ENCODE measurements at regions not wholly inside any gene's neighbourhood (a gene's known extent, or its start where the extent isn't known, plus 50 kb on each side); places are given as distances from the start of the nearest gene placed in this dataset.
"Not testable (repeated sequence)": the region's sequence is repeated elsewhere in the genome, so short reads cannot be mapped to it uniquely, and the experiment has no call there.

DNA sequence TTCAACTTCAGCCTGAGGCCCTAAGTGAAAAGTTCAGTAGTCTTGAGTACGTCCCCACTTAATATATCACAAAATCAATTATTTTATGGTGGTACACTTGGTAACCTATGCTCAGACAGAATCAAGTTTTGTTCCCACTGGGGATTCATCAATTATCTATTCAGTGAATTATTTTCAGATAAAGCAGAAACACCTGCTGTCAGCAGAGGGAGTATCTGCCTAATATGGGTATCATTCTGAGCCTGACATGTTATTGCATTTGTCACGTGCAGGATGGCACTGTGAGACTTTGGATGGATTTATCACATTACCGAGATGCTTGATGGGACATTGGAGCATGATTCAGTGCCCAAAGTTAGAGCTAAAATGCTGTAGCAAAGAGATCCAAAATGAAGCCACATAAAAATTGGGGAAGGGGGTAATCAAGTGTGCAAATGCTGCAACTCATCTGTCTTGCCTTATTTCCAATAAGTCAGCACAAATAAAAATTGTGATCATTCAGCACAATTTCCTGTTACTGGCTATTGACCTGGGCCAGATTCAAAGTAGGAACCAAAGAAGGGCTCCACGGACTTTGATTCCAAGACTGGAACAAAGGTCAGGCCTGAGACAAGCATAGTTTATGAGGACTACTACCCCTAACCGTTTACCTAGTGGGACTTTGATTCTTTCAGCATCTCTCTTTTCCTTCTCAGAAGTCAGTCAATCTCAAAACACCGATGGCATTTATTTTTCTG lies 657.6 kb downstream of the LMO4 start:
- H3K9ac ChIP-seq (ENCODE audit: low read length): no peak overlapping the region
- no peak overlapping the region for H3K27ac ChIP-seq (ENCODE audit: low read depth, low read length)
- Mint-ChIP-seq H3K4me1 (ENCODE audit: low read depth, unreplicated experiment) (no peaks in the 10 kb centered on the region), H3K9me3 (ENCODE audit: unreplicated experiment) (no peaks in the 10 kb centered on the region), H3K27ac (ENCODE audit: unreplicated experiment) (no peak overlapping the region), H3K36me3 (ENCODE audit: low read depth, unreplicated experiment) (no peaks in the 10 kb centered on the region), H3K4me3 (ENCODE audit: unreplicated experiment) (no peak overlapping the region), H3K27me3 (ENCODE audit: low read depth, unreplicated experiment) (no peaks in the 10 kb centered on the region)
- H3K9me3 ChIP-seq (ENCODE audit: insufficient read depth, low read depth, low read length): no peaks in the 10 kb centered on the region
- H3K4me3 ChIP-seq (ENCODE audit: insufficient read depth, low read depth, low read length): no peak overlapping the region
- no peaks in the 10 kb centered on the region for H4K20me1 ChIP-seq (ENCODE audit: insufficient read depth, low read length)
- TF ChIP-seq EZH2 (IDR thresholded peaks at IDR 0.05; ENCODE audit: insufficient read depth, low read length) (no peak), CTCF (IDR thresholded peaks at IDR 0.05; ENCODE audit: insufficient read depth, low read depth, low read length) (no peak)
- no peaks in the 10 kb centered on the region for H3K79me2 ChIP-seq (ENCODE audit: insufficient read depth, low read length)
- H3K4me1 ChIP-seq (ENCODE audit: insufficient read depth, low read length): no peaks in the 10 kb centered on the region
- FAIRE-seq (no peak), DNase-seq (ENCODE audit: low read depth) (no peak)
- H2AFZ ChIP-seq (ENCODE audit: low read depth, low read length): no peak overlapping the region
- no peak overlapping the region for H3K4me2 ChIP-seq (ENCODE audit: low read length)
- H3K36me3 ChIP-seq (ENCODE audit: insufficient read depth, low read length): no peaks in the 10 kb centered on the region
- no peaks in the 10 kb centered on the region for H3K27me3 ChIP-seq (ENCODE audit: insufficient read depth, low read length)

GRCh38 chr1:87989346-87989745 lies 660.7 kb downstream of the LMO4 start:
- H3K27ac ChIP-seq (ENCODE audit: low read depth, low read length): no peak overlapping the region
- no peaks in the 10 kb centered on the region for H4K20me1 ChIP-seq (ENCODE audit: insufficient read depth, low read length)
- DNase-seq (ENCODE audit: low read depth) (no peak), FAIRE-seq (no peak)
- Mint-ChIP-seq H3K27me3 (ENCODE audit: low read depth, unreplicated experiment) (no peaks in the 10 kb centered on the region), H3K4me3 (ENCODE audit: unreplicated experiment) (no peak overlapping the region), H3K4me1 (ENCODE audit: low read depth, unreplicated experiment) (no peaks in the 10 kb centered on the region), H3K36me3 (ENCODE audit: low read depth, unreplicated experiment) (no peaks in the 10 kb centered on the region), H3K27ac (ENCODE audit: unreplicated experiment) (no peak overlapping the region), H3K9me3 (ENCODE audit: unreplicated experiment) (no peaks in the 10 kb centered on the region)
- H3K4me3 ChIP-seq (ENCODE audit: insufficient read depth, low read depth, low read length): no peak overlapping the region
- no peaks in the 10 kb centered on the region for H3K9me3 ChIP-seq (ENCODE audit: insufficient read depth, low read depth, low read length)
- H3K36me3 ChIP-seq (ENCODE audit: insufficient read depth, low read length): no peaks in the 10 kb centered on the region
- H3K79me2 ChIP-seq (ENCODE audit: insufficient read depth, low read length): no peaks in the 10 kb centered on the region
- TF ChIP-seq CTCF (IDR thresholded peaks at IDR 0.05; ENCODE audit: insufficient read depth, low read depth, low read length): no peak
- TF ChIP-seq EZH2 (IDR thresholded peaks at IDR 0.05; ENCODE audit: insufficient read depth, low read length): no peak
- H3K4me1 ChIP-seq (ENCODE audit: insufficient read depth, low read length): no peaks in the 10 kb centered on the region
- no peak overlapping the region for H2AFZ ChIP-seq (ENCODE audit: low read depth, low read length)
- H3K9ac ChIP-seq (ENCODE audit: low read length): no peak overlapping the region
- no peaks in the 10 kb centered on the region for H3K27me3 ChIP-seq (ENCODE audit: insufficient read depth, low read length)
- no peak overlapping the region for H3K4me2 ChIP-seq (ENCODE audit: low read length)

- not testable (repeated sequence) for H3K79me2 ChIP-seq (ENCODE audit: insufficient read depth, low read length); H3K27ac ChIP-seq (ENCODE audit: low read depth, low read length); H4K20me1 ChIP-seq (ENCODE audit: insufficient read depth, low read length); H3K9ac ChIP-seq (ENCODE audit: low read length); H2AFZ ChIP-seq (ENCODE audit: low read depth, low read length); H3K4me2 ChIP-seq (ENCODE audit: low read length); H3K4me3 Mint-ChIP-seq (ENCODE audit: unreplicated experiment); H3K27me3 Mint-ChIP-seq (ENCODE audit: low read depth, unreplicated experiment); H3K4me3 ChIP-seq (ENCODE audit: insufficient read depth, low read depth, low read length); H3K36me3 ChIP-seq (ENCODE audit: insufficient read depth, low read length); H3K9me3 Mint-ChIP-seq (ENCODE audit: unreplicated experiment); H3K36me3 Mint-ChIP-seq (ENCODE audit: low read depth, unreplicated experiment); DNase-seq (ENCODE audit: low read depth); FAIRE-seq; H3K4me1 Mint-ChIP-seq (ENCODE audit: low read depth, unreplicated experiment); H3K27ac Mint-ChIP-seq (ENCODE audit: unreplicated experiment); H3K27me3 ChIP-seq (ENCODE audit: insufficient read depth, low read length); H3K4me1 ChIP-seq (ENCODE audit: insufficient read depth, low read length); H3K9me3 ChIP-seq (ENCODE audit: insufficient read depth, low read depth, low read length)
These were observed 663.9 kb downstream of the LMO4 start for GRCh38 chr1:87992536-87992935.
